SU-DHL-6 (cell line): ENCODE measurements at regions not wholly inside any gene's neighbourhood (a gene's known extent, or its start where the extent isn't known, plus 50 kb on each side); places are given as distances from the start of the nearest gene placed in this dataset.

Experiments used
- EZH2phosphoT487 ChIP-seq: fragments of 200-600 bp; sonication (generic), shearing (Covaris generic); conservative IDR thresholded peaks from 2 replicates; pipeline ENCODE4 v1.6.1; 2018; ENCODE audit warnings: mild to moderate bottlenecking, antibody characterized with exemption, low read length, moderate library complexity, mixed read lengths
- TF ChIP-seq, protein P1 (sequence below): fragments of 200-600 bp; sonication (generic); IDR thresholded peaks from one replicate; pipeline ENCODE4 v1.5.1; 2017; ENCODE audit warnings: antibody characterized with exemption, mild to moderate bottlenecking, low read length, moderate library complexity; ENCODE audit not compliant: insufficient read depth, poor library complexity, severe bottlenecking

DNA sequence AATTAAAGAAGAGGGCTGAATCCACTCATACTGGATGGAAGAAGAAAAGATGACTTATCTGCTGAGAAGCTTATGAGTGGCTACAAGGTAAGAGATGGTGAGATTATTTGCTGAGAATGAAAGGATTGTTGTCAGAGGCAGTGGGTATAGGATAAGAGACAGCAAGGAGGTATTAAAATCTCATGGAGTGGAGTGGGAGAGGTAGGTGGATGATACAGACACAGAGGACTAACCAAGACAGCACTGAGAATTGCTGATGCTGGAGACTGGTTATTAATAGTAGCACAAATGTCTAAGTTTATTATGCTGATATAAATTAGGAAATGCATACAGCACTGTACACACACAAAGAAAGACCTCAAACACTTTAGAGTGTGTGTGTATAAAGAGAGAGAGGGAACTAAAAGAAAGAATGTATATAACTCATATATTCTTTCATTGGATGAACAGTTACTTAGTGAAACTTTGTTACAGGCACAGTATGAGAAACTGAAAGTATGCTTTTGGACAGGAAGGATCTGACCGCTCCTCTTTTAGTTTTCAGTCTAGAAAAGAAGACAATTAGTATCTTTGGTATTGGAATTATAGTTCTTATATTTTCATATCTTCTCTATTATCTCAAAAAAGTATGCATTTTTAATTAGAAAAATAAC is 543.1 kb downstream of the LRFN5 start:
- TF ChIP-seq, protein P1, sequence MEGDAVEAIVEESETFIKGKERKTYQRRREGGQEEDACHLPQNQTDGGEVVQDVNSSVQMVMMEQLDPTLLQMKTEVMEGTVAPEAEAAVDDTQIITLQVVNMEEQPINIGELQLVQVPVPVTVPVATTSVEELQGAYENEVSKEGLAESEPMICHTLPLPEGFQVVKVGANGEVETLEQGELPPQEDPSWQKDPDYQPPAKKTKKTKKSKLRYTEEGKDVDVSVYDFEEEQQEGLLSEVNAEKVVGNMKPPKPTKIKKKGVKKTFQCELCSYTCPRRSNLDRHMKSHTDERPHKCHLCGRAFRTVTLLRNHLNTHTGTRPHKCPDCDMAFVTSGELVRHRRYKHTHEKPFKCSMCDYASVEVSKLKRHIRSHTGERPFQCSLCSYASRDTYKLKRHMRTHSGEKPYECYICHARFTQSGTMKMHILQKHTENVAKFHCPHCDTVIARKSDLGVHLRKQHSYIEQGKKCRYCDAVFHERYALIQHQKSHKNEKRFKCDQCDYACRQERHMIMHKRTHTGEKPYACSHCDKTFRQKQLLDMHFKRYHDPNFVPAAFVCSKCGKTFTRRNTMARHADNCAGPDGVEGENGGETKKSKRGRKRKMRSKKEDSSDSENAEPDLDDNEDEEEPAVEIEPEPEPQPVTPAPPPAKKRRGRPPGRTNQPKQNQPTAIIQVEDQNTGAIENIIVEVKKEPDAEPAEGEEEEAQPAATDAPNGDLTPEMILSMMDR: no peak
- TF ChIP-seq EZH2phosphoT487: no peak
